ENCODE measurements at regions not wholly inside any gene's neighbourhood (a gene's known extent, or its start where the extent isn't known, plus 50 kb on each side); places are given as distances from the start of the nearest gene placed in this dataset.

- DNase-seq, result no peak
Observed at GRCh38 chr3:95401693-95402092, 1338.8 kb downstream of the NSUN3 start.

GRCh38 chr3:95407709-95408463 lies 1345.0 kb downstream of the NSUN3 start:
- DNase-seq, result no peak

DNA sequence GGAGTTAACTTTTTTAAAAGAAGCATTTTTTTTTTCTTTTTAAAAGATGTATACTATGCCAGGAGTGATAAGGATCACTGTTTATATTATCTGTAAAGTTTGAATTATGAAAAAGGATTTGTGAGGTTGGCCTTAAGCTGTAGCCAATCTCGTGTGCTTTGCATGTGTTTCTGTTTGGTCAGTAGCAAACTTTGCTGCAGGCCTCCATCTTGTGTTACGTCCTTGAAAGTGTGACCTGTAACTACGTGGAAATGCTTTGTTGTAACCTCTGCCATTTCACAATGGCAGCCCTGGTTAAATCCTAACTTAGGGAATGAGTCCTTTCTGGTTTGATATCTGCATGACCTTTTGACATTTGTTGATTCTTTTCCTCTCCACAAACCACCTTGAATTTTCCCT lies 1345.6 kb downstream of the NSUN3 start:
- no peak for DNase-seq

DNA sequence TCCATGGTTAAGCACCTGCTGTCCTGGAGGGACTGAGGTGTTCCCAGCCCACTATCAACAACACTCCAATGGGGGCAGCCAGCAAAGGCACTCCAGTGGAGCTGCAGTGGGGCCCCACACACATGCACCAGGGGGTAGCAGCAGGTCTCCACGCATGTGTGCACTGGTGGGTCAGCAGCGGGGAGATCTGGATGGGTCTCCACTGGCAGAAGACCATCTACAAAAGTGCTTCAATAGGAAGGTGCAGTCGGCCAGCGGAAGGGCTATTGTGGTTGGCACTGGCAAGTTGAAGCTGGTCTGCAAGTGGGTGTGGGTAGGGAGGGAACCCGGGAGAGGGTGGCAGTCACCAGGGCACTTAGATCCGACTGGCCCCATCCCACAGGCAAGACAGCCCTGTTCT lies 1355.4 kb downstream of the NSUN3 start:
- DNase-seq, result no peak

DNA sequence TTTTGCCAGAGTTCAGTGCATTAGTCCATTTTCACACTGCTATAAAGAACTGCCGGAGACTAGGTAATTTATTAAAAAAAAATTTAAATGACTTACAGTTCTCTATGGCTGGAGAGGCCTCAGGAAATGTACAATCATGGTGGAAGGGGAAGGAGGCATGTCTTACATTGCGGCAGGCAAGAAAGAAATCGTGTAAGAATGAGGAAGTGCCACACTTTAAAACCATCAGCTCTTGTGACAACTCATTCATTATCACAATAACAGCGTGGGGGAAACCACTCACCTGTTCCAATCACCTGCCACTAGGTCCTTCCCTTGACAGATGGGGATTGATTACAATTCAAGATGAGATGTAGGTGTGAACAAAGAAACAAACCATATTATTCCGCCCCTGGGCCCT lies 1361.4 kb downstream of the NSUN3 start:
- DNase-seq, result no peak

DNA sequence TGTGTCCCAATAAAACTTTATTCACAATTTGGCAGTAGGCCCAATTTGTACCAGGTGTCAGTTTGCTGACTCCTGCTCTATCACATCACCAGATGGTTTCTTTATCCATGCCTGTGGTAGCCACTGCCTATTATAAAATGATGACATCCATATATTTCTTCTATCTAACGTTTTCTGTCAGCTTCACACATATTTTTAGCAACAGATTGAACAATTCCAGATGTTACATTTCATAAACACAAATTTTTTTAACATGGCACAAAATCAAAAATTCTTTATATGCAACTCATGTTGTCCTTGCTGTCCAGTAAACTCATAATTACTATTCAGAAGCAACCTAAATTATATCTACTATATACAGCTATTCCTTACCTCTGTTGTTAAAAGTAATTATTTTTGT lies 1371.6 kb downstream of the NSUN3 start:
- no peak for DNase-seq

- no peak for DNase-seq
Observed at GRCh38 chr3:95437409-95437808, 1374.5 kb downstream of the NSUN3 start.

DNA sequence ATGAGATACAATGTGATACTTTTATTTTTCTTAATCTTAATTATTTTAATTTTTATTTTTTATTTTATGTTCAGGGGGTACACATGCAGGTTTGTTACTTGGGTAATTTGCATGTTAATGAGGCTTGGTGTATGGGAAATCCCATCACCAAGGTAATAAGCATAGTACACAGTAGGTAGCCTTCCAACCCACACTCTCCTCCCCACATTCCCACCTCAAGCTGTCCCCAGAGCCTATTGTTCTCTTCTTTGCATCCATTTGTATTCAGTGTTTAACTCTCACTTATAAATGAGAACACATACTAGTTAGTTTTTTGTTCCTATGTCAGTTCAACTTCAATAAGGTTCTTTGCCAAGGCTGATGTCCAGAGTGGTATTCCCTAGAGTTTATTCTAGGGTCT lies 1375.4 kb downstream of the NSUN3 start:
- no peak for DNase-seq

GRCh38 chr3:95442766-95443165 lies 1371.6 kb upstream of the EPHA6 start:
- no peak for DNase-seq

GRCh38 chr3:95449841-95450240 lies 1364.6 kb upstream of the EPHA6 start:
- no peak for DNase-seq

- no peak for DNase-seq
Observed at GRCh38 chr3:95453242-95453641, 1361.2 kb upstream of the EPHA6 start.

GRCh38 chr3:95456835-95457234 lies 1357.6 kb upstream of the EPHA6 start:
- no peak for DNase-seq

DNA sequence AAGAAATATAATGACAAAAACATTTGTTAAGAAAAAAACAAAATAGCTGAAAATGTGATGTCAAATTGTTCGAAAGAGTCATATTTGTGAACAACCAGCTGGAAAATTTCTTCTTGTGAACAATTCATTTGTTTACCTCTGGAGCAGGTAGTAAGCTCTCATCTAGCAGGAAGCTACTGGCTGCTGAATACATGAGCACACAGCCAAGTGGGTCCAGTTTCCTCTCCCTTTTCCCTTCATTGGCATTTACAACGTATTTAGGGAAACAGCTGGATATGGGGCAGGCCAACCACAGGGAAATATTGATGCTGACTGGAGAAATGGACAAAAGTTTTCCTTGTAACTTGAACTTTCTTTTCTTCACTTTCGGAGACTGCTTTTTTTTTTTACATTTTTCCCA lies 1354.7 kb upstream of the EPHA6 start:
- DNase-seq, result no peak

GRCh38 chr3:95460274-95460673 lies 1354.1 kb upstream of the EPHA6 start:
- no peak for DNase-seq

GRCh38 chr3:95462161-95462560 lies 1352.2 kb upstream of the EPHA6 start:
- no peak for DNase-seq

- DNase-seq, result no peak
Observed at GRCh38 chr3:95464346-95464745, 1350.0 kb upstream of the EPHA6 start.

DNA sequence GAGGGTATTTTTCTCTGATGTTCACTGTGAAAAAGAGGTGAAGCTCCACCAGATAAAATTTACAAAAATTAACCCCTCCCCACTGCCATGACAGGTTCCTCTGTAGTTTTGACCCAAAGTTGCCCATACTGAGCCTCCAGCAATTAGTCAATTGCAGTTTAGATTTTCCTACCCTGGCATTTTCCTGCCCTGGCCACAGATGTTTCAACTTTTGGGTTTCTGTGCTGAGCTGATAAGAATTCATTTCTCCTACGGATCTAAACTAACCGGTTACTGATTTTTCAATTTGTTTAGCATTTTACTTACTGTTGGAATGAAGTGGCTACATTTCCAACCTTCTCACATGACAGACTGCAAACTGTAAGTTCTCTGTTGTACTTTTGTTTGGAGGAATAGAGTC lies 1346.1 kb upstream of the EPHA6 start:
- DNase-seq, result no peak

DNA sequence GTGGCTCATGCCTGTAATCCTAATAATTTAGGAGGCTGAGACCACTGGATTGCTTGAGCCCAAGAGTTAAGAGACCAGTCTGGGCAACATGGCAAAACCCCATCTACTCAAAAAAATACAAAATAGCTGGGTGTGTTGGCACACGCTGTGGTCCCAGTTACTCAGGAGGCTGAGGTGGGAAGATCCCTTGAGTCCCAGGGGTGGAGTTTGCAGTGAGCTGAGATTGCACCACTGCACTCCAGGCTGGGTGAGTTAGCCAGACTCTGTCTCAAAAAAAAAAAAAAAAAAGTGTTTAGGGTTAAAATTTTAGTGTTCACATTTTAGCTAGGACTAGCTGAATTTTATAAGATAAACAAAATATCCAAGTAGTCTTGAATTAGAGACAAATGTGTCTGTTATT lies 1340.1 kb upstream of the EPHA6 start:
- DNase-seq, result no peak

GRCh38 chr3:95476534-95476933 lies 1337.9 kb upstream of the EPHA6 start:
- DNase-seq, result no peak

- no peak for DNase-seq
Observed at GRCh38 chr3:95506174-95506573, 1308.2 kb upstream of the EPHA6 start.

DNA sequence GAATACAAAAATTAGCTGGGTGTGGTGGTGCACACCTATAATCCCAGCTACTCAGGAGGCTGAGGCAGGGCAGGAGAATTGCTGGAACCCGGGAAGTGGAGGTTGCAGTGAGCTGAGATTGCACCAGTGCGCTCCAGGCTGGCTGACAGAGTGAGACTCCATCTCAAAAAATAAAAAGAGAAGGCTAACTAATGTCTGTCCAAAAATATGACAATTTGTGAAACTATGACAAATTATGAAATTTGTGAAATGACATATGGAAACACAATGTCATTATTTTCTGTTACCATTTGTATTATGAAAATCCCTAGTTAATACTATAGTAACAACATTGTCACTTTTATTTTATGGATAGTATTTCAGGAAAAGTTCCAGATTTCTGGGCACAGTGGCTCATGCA lies 1306.3 kb upstream of the EPHA6 start:
- no peak for DNase-seq

DNA sequence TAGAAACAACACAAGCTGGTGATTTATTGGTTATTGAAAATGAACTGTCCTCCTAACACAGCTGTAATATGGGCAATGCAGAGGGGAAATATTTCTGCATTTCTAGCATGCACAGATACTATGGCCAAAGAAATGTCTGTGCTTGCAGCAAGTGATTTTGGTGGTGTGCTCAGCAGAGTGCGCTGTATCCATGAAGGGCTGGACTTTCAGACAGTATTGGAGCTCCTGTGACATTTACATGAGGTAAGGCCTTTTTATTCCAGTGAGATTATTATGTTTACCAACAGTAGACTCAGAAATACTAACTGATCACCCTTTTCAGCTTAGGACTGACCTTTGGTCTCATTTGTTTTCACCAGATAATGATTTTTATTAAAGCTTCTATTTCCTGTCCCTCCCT lies 1302.6 kb upstream of the EPHA6 start:
- DNase-seq, result no peak

- DNase-seq, result no peak
Observed at GRCh38 chr3:95514260-95514659, 1300.1 kb upstream of the EPHA6 start.

- DNase-seq, result no peak
Observed at GRCh38 chr3:95521396-95521795, 1293.0 kb upstream of the EPHA6 start.

DNA sequence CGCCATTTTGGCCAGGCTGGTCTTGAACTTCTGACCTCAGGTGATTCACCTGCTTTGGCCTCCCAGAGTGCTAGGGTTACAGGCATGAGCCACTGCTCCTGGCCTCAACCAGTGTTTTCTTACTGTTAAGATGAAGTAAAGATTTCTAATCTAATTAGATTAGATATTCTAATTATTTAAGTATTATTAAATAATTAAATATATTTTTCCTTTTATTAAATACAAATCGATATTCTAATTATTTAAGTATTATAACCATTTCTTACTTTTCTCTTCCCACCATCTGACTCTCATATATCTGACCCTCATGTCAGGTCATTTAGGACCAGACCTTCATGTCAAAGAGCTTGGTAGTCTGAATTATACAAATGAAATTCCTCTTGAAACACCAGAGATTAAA lies 1291.9 kb upstream of the EPHA6 start:
- DNase-seq, result no peak
